ENCODE measurements at regions not wholly inside any gene's neighbourhood (a gene's known extent, or its start where the extent isn't known, plus 50 kb on each side); places are given as distances from the start of the nearest gene placed in this dataset.

DNA sequence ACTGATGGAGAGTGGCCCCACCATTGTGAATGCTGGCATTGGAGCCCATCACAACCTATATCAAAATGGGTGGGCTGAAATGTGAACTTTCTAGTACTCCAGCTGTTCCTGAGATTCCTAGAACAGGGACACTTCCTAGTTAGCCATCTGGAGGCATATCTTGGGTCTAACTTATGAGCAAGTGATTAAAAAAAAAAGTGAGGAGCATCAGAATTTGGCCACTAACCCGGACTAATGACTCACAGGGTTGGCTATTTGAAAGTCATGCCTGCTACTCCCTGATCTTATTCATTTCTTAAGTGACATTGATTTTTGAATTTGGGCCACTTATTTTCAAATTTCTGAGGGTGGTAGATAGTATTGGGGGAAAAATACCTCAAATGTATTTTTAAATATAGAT is 216.6 kb downstream of the HRH4 start:
- no peak for DNase-seq

DNA sequence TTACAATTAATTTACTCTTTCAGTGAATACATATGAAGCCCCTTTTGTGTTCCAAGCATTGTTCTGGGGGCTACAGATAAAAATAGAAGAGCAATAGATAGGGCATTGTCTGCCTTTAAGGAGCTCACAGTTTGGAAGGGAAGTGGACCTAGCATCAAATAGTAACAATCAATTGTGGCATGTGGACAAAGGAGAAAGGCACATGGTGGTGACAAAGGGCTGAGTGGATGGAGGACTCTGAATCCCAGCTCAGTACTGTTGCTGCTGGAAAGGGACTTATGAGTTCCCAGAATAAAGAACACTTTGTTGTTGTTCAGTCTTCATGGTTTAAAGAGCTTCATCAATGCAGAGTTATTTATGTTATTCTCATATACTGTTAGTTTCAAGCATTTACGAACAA is 217.7 kb downstream of the HRH4 start:
- no peak for DNase-seq

DNA sequence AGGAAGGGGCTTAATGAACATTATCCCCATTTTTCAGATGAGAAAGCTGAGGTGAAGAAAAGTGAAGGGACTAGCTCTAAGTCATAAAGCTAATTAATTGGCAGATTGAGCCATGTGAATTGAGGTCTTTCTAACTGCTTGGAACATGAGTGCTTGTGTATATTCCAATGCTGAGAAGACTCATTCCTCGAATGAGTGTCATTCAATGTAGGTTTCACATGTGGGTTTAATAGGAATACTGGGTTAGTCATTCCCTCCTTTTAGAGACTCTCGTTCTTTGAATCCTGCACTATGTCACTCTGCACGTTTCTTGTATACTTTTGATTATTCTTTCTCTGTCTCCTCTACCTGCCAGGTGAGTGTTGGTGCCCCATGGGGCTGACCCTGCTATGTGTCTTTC is 218.2 kb downstream of the HRH4 start:
- DNase-seq: no peak

DNA sequence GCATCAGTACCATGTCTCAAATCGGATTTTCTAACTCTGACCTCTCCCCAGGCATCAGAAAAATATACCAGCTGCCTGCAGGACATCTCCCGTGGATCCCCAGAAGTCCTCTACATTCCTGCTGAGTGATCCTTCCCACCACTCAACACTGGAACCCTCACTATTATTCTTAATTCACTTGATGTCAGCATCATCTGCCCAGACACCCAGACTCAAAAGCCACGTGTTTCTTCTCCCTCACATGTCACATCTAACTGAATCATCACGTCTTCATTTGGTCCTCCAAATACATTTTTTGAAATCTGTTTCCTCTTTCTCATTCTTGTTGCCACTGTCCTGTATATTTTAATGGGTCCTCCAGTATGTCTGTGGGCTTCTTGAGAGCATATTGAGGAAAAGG is 218.6 kb downstream of the HRH4 start:
- DNase-seq: no peak

DNA sequence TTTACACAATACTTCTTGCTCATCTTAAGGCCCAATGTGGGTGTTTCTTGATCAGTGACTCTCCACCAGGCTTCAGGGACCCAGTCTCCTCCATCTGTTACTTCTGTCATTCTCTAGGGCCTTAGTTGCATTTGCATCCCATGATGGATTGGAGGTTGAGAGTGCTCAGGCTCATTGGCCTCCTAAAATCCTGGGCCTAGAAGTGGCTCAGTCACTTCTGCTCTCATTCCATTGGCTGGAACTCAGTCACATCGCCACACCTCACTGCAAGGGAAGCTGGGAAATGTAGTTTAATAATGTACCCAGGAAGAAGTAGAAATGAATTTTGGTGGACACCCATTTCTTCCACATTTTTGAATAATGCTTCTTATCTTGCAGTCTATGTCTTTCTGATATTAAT is 223.5 kb downstream of the HRH4 start:
- DNase-seq: no peak

DNA sequence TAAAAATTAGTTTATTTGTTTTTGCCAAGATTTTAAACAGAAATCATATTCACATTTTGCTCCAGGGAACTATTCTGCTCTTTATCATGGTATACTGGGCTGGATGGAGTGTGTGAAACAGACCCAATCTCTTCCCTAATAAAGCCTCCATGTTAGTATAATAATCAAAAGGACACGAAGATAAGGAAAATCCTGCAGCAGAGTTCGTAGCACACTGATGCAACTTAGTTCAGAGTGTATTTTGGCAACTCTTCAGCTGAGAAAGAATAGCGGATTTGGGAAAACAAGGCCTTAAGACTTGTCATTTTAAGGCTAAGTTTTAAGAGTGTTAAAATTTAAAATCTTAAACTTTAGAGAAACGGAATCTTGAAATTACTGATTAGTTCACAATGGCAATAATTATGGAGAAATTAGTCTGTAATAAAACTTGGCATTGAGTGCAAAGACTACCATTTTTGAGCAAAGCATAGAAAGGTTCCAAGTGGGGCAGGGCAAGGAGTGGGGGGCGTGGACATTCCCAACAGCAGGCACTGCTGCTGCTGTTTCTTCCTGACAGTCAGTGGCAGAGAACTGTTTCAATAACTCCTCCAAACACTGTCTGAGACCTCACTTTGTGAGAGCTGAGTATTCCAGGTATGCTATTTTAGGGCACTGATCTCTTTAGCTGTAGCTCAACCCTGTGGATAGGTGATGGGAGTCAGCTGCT is 225.0 kb downstream of the HRH4 start:
- DNase-seq: no peak

DNA sequence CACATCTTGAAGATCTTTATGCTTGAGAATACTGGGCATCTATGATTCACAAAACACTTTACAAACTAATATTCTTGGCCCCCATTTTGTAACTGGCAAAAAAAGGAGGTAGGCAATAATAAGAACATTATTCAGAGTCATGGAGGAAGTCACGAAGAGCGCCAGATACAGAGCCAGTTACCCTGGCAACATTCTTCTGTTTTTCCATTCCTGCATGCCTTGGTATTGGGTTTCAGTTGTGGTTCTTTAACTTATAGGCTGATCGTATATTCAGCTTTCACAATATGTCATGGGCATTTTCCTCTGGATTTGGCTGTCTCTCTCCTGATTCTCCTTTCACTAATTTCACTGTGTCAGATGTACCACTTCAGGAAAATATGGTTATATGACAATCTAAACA is 234.7 kb downstream of the HRH4 start:
- DNase-seq: no peak

DNA sequence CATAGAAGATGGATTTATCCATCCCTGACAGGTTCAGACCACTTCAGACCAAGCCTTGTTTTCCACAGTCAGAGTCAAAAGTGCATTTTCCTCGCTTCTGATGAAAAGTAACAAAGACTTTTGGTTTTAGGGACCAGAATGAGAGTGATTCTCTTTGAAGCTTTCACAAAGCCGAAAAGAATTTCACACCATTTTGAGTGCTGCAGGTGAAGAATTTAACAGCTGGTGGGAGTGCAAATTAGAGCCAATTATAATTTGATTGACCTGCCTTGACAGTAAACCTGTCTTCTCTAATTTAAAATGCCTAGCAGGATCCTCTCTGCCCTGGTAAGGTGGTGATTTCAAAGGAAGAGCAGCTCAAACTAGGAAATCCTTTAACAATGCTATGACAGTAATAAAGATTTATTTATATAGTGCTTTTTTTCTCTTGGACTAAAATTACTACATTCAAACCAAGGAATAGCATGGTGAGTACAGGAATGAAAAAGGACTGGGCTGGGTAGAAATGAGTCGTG is 241.6 kb downstream of the HRH4 start:
- DNase-seq: no peak

DNA sequence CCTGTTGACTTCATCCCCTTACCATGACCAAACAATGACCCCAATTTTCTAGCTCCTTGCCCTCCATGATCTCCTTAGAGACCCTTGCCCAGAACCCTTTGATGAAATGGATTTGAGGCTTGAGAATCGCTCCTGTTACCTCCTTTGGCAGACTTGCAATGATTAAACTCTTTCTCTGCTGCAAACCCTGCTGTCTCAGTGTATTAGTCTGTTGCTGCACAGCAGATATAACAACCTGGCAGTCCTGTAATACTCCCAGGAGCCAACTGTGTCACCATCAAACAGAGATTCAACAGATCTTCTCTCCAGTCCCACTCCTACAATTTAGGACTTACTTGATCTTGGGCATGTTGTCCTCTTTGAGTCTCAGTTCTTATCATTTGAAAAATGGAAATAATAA is 242.9 kb downstream of the HRH4 start:
- DNase-seq: no peak

DNA sequence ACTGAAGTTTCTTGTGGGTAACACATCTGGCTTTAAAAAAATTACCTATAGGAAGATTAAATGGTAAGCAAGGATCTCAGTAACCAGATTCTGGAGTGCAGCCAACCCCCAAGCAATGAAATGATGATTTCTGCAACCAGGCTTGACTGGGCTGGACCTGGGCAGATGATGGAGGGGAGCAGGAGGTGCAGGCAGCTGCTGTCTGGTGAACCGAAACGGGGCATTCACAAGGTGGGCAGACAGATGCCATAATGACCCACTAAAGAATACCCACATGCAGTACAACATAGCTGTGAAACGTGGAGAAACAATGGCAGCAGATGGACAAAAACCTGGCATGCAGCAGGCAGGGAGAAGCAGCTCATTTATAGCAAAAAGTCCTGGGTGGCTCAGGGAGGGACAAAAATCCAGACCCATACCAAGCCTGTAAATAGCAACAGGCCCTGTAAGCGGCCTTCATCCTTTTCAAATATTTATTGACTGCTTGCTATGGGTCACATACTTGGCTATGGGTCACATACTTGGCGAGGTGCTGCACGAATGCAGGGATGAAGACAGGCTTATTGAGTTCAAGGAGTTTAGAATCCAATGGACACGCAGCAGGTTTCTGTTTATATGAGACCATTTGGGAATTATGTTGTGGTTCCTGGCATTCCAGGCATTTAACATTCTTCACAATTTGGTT is 244.7 kb downstream of the HRH4 start:
- DNase-seq: no peak

DNA sequence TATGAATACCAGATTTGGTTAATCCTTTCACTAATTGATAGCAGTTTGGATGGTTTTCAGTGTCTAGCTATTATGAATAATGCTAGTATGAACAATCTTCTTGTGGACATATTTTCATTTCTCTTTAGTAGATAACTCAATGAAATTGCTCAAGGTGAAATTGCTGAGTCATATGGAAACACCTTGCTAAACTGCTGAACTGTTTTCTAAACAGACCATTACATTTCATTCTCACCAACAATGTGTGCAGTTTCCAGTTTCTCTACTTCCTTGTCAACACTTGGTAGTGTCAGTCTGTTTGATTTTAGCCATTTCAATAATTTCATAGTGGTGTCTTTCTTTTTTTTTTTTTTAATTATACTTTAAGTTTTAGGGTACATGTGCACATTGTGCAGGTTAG is 250.0 kb downstream of the HRH4 start:
- DNase-seq: no peak

DNA sequence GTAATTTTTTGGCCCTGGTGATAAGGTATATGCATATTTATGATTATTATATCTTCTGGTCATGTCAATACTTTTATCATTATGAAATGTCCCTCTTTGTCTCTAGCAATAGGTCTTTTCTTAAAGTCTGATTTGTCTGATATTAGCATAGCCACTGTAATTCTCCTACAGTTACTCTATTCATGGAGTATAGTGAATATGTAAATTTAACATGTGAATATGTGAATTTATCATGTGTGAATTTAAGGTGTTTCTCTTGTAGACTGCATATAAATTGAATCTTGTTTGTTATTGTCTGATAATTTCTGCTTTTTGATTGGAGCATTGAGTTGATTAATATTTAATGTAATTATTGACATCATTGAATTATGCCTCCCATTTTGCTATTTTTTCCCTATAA is 259.4 kb downstream of the HRH4 start:
- no peak for DNase-seq

DNA sequence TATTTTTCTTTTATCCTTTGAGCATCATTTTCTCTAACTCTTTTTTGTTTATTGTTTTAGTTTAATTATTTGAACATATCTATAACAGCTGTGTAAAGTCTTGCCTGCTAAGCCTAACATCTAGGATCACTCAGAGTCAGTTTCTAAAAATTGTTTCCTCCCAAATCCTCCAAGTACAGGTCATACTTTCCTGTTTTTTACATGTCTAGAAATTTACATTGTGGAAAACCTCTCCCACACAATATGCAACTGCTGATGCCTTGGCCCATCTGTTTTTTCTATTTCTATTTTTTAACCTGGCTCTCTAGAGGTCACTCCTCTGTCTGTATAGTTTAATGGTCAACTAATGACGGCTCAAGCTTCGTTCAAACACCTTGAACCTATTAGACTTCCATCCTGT is 261.0 kb downstream of the HRH4 start:
- DNase-seq: no peak

DNA sequence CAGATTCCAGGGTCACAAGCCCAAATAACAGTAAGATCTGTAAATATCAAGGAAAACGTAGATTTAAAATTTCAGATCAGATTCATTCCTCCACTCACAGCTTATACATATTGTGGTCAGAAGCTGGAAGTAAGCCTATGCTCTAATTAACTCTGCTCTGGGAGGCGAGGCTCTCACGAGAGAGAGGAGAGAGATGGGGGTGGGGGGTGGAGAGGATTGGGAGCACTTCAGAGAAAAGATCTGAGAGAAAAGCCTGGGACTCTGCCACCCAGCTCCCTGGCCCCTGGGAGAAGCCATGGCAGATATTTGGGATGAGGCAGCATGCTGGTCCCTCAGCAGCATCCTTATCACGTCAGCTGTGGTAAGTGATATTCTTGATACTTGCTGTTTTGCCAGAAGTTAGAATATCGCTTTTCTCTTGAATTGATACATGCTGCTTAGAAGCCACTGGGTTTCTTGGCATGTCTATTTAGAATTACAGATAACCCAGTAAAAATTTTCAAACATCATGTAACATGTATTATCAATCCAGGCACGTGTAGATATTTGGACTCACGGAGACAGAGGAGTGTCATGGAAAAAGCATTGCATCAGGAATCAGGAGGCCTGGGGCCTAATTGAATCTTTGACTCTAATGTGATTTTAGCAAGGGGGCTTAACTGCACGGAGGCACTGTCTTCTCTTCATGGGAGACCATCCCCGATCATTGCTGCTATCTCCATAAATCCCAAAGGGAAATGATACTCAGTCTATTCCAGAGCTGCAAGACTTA is 265.4 kb downstream of the HRH4 start:
- no peak for DNase-seq

DNA sequence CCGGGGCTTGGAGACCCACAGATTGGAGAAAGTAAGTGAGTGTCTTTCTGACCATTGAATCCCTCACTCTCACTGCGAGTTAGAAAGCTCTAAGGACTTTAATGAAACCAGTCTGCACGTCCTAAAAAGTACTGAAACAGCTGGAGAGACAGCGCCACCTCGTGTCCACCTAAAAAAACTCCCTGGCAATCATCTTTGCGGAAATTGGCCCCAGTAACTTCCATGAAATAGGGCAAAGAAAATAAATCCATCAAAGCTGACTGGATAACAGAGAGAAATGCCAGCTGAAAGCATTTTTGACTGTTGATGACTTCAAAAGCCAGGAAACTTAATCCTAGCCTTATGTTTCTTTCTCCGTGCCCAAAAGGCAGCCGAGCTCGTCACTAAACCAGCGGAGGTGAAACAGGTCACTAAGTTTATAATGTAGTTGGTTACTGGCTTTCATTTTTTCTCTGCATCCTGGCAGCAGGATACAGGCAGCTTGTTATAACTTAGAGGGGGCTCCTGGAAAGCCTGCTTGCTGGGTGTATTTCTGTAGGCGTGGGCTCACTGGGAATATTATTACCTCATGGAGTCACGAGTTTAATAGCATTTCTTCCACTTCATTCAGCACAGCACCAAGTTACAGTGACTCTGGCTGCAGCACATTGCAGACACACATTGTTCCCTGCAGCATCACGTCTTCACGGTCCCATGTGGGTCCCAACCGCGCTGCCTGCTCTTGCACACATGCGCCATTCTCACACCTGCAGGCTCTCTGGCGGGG is 266.5 kb downstream of the HRH4 start:
- DNase-seq: peak; percentile 30

DNA sequence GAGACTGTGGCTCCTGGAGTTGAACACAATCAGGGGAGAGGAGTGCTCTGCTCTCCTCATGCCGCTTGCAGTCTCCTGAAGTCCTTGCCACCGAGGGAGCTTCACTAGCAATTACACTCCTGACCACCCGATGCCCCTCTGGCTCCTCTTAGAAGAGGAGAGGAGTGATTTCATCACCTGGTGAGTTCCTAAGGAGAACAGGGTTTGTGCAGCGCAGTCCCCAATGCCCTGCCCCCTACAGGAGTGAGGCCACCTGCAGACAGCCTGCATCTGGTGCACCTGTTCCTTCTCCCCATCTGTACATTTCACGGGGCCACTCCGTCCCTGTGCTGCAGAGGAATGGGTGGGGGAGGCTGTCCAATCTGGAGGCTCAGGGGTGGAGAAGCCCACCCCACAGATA is 267.2 kb downstream of the HRH4 start:
- no peak for DNase-seq

DNA sequence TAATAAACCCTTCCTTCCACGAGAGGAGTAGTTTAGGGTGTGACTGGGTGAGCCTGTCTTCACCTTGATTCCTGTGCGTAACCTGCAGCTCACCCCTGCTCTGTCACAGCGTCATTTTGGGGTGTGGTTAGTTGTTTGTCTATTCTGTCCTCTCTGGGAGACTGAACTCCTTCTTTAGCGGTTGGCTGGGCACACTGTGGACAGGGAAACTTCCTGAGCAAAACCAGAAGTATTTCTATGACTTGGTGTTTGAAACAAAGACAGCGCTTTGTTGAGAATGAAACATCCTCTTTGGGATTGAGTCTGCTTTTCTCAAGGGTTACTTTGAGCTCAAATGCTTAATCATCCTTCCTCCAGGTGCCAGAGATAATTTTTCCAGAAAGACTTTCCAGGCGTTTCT is 270.7 kb downstream of the HRH4 start:
- no peak for DNase-seq

DNA sequence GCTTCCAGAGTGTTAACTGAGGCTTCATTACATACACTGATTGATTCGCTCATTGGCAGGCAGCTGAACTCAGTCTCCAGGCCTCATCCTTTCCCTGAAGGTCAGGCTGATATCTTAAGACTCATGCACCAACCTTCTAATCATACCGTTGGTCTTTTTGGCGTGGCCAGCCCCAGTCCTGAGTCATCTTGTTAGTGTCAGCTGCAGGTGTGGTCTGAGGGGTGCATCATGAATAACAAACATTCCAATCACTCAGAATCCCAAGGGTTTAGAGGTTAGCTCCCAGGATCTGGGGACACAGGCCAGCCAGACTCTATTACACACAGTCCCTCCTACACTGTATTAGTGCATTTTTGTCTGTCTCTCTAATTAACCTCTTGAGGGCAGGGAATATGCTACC is 271.5 kb downstream of the HRH4 start:
- DNase-seq: no peak

DNA sequence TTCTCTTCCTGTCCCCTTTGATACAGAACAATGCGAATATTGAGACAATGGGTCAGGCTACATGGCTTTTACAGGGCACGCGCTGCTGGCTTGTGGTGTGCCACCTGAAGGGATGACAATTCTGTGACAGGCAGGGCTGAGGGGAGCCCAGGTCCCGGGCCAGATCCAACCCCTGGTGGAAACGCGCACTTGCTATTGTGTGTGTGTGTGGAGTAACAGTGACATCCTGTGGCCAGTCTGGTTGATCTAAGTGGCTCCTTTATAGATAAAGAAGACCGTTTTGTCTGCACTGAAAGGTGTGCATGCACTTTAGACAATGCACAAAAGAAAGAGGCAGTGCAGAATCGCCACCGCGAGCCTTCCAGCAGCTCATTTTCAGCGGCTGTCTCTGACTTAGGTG is 273.6 kb downstream of the HRH4 start:
- no peak for DNase-seq

DNA sequence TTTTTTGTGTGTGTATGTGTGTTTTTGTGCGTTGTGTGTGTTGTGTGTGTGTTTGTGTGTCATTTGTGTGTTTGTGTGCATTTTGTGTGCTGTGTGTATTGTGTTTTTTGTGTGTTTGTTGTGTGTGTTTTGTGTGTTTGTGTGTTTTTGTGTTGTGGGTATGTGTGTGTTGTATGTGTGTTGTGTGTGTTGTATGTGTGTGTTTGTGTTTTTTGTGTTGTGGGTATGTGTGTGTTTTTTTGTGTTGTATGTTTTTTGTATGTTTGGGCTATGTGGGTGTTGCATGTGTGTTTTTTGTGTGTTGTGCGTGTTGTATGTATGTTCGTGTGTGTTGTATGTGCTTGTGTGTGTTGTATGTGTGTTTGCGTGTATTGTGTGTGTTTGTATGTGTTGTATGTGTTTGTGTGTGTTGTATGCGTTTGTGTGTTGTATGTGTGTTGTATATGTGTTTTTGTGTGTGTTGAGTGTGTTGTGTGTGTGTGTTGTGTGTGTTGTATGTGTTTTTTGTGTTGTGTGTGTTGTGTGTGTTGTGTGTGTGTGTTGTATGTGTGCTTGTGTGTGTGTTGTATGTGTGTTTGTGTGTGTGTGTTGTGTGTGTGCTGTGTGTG is 275.3 kb downstream of the HRH4 start:
- DNase-seq: no peak

DNA sequence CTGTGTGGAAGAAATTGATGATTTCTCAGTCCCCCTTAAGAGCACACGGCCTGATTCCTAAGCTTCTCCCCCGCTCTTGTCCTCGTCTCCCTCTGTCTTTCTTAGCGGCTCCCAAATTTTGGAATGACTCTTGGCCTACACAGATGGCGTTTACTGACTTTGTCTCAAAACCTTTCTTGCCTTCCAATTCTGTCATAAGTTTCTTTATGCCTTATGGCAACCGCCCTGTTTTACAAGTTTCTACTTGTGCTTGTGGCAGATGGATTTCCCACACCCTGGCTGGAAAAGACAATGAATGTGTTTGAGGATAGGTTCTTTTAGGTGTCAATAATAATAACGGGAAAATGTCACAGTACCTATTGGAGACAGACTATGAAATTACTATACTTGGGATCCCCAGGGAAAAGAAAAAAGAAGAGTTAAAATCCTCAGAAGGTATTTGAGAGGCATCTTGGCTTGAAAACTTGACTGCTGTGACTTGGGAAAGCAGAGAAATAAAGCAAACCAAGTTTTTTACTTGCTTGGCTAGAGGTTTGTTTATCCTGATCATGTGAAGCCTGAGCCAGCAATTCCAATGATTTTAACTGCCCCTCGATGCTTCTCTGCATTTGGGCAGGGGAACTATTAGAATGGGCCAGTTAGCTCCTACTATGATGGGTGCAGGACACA is 276.4 kb downstream of the HRH4 start:
- DNase-seq: no peak

DNA sequence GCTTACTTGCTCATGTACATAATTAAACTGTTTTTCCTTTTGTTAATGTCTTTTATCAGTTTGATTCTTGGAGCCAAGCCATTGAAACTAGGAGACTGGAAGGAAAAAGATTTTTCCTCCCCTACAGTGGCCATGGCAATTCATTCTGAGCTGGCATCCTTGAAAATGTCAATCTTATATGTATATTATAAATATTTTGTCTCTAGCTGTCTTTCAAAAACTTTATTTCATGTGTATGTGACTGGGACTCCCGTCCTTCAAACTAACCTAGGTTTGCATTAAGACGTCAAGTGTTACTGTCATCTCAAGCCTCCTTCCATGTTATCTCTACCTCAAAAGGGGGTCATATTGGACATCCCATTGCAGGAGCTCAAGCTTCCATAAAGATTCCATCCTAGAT is 280.4 kb downstream of the HRH4 start:
- no peak for DNase-seq

Measured in NCI-H2081 treated with DMSO at 0.1 percent for 48 hours (cell line).